ENCODE measurements at regions not wholly inside any gene's neighbourhood (a gene's known extent, or its start where the extent isn't known, plus 50 kb on each side); places are given as distances from the start of the nearest gene placed in this dataset.

- no peak overlapping the region for H3K4me3 ChIP-seq (replicated peaks in 1 of 2; ENCODE audit: low read depth in 2 of 2, low read length in 2 of 2)
- TF ChIP-seq CTCF (IDR thresholded peaks at IDR 0.05; ENCODE audit: low read depth, low read length): no peak
- DNase-seq (ENCODE audit: low read depth in 2 of 2): no peak
Measured at GRCh38 chr14:53567236-53567780, 389.3 kb downstream of the BMP4 start.

GRCh38 chr14:53564870-53565269, 391.8 kb downstream of the BMP4 start:
- DNase-seq (ENCODE audit: low read depth in 2 of 2): no peak
- TF ChIP-seq CTCF (IDR thresholded peaks at IDR 0.05; ENCODE audit: low read depth, low read length): no peak
- no peak overlapping the region for H3K4me3 ChIP-seq (replicated peaks in 1 of 2; ENCODE audit: low read depth in 2 of 2, low read length in 2 of 2)

- H3K4me3 ChIP-seq (replicated peaks in 1 of 2; ENCODE audit: low read depth in 2 of 2, low read length in 2 of 2): no peak overlapping the region
- no peak for TF ChIP-seq CTCF (IDR thresholded peaks at IDR 0.05; ENCODE audit: low read depth, low read length)
- DNase-seq (ENCODE audit: low read depth in 2 of 2): no peak
Measured at GRCh38 chr14:53563628-53564027, 393.0 kb downstream of the BMP4 start.

GRCh38 chr14:53553221-53553620, 400.1 kb upstream of the DDHD1 start:
- no peak for DNase-seq (ENCODE audit: low read depth in 2 of 2)
- no peak overlapping the region for H3K4me3 ChIP-seq (replicated peaks in 1 of 2; ENCODE audit: low read depth in 2 of 2, low read length in 2 of 2)
- no peak for TF ChIP-seq CTCF (IDR thresholded peaks at IDR 0.05; ENCODE audit: low read depth, low read length)

- no peak overlapping the region for H3K4me3 ChIP-seq (replicated peaks in 1 of 2; ENCODE audit: low read depth in 2 of 2, low read length in 2 of 2)
- DNase-seq (ENCODE audit: low read depth in 2 of 2): no peak
- TF ChIP-seq CTCF (IDR thresholded peaks at IDR 0.05; ENCODE audit: low read depth, low read length): no peak
Measured at GRCh38 chr14:53551862-53552261, 398.7 kb upstream of the DDHD1 start.

GRCh38 chr14:53550776-53551175, 397.7 kb upstream of the DDHD1 start:
- no peak for DNase-seq (ENCODE audit: low read depth in 2 of 2)
- no peak for TF ChIP-seq CTCF (IDR thresholded peaks at IDR 0.05; ENCODE audit: low read depth, low read length)

GRCh38 chr14:53549956-53550355, 396.8 kb upstream of the DDHD1 start:
- DNase-seq (ENCODE audit: low read depth in 2 of 2): no peak
- no peak for TF ChIP-seq CTCF (IDR thresholded peaks at IDR 0.05; ENCODE audit: low read depth, low read length)
- no peak overlapping the region for H3K4me3 ChIP-seq (replicated peaks in 1 of 2; ENCODE audit: low read depth in 2 of 2, low read length in 2 of 2)

More at GRCh38 chr14:53550776-53551175, 397.7 kb upstream of the DDHD1 start:
- H3K4me3 ChIP-seq (replicated peaks in 1 of 2; ENCODE audit: low read depth in 2 of 2, low read length in 2 of 2): no peak overlapping the region
